HEK293 (cell line): ENCODE measurements at regions not wholly inside any gene's neighbourhood (a gene's known extent, or its start where the extent isn't known, plus 50 kb on each side); places are given as distances from the start of the nearest gene placed in this dataset.

Experiments
- CTCF ChIA-PET: fragments of 350-600 bp; formaldehyde crosslinking; extraction: SDS; loops from one replicate; lab custom pipeline; 2021; ENCODE audit warnings: antibody characterized with exemption; lab: Yijun Ruan, JAX
- POLR2A ChIA-PET: fragments of 300-600 bp; formaldehyde crosslinking; extraction: SDS; loops from one replicate; lab custom pipeline; 2020; ENCODE audit warnings: antibody characterized with exemption, inconsistent platforms; lab: Yijun Ruan, JAX
- H3K27ac ChIP-seq: fragments of 200-500 bp; sonication (Bioruptor generic); 2 replicates; pipeline ENCODE4 v1.5.1; 2014; ENCODE audit warnings: low read depth, low read length, control low read depth, inconsistent platforms; ENCODE audit errors: extremely low read depth
- H3K36me3 ChIP-seq, 2 experiments: fragments of 200-500 bp in 1 of 2; sonication (Bioruptor generic) in 1 of 2; 1 replicate in 1 of 2; 2 replicates in 1 of 2; pipeline ENCODE4 v1.5.1; 2014 to 2017; ENCODE audit warnings: inconsistent platforms in 2 of 2, low read length in 2 of 2; ENCODE audit not compliant: control insufficient read depth in 2 of 2, insufficient read depth in 1 of 2
- H3K4me1 ChIP-seq: fragments of 200-500 bp; sonication (Bioruptor generic); 2 replicates; pipeline ENCODE4 v1.5.1; 2014; ENCODE audit warnings: mild to moderate bottlenecking, low read length, inconsistent platforms; ENCODE audit not compliant: control insufficient read depth, insufficient read depth
- H3K4me3 ChIP-seq: 2 replicates; pipeline ENCODE4 v1.5.1; 2011; ENCODE audit warnings: low read depth, mild to moderate bottlenecking, control low read depth, low read length, moderate library complexity
- H3K9me3 ChIP-seq: fragments of 200-500 bp; sonication (Bioruptor generic); 2 replicates; pipeline ENCODE4 v1.5.1; 2014; ENCODE audit warnings: low read depth, low read length, inconsistent platforms; ENCODE audit not compliant: control insufficient read depth, insufficient read depth
- BCL11A ChIP-seq: fragments of 450-650 bp; formaldehyde crosslinking; IDR thresholded peaks from 2 replicates; pipeline ENCODE4 v1.5.1; 2016; ENCODE audit warnings: low read depth, missing biosample characterization, missing genetic modification characterization
- EGR2 ChIP-seq: fragments of 450-650 bp; formaldehyde crosslinking; IDR thresholded peaks from 2 replicates; pipeline ENCODE4 v1.5.1; 2016; ENCODE audit warnings: low read depth, missing biosample characterization, missing genetic modification characterization
- GLI4 ChIP-seq: fragments of 450-650 bp; formaldehyde crosslinking; IDR thresholded peaks from 2 replicates; pipeline ENCODE4 v1.5.1; 2016; ENCODE audit warnings: missing biosample characterization, missing genetic modification characterization
- HOXD13 ChIP-seq: sonication (generic); formaldehyde crosslinking; IDR thresholded peaks from 2 replicates; pipeline ENCODE4 v1.8.0; 2022; ENCODE audit warnings: missing genetic modification reagents, borderline replicate concordance
- ZEB2 ChIP-seq: fragments of 450-650 bp; formaldehyde crosslinking; IDR thresholded peaks from 2 replicates; pipeline ENCODE4 v1.5.1; 2016; ENCODE audit warnings: missing biosample characterization, missing genetic modification characterization
- ZNF132 ChIP-seq: fragments of 450-650 bp; formaldehyde crosslinking; IDR thresholded peaks from 2 replicates; pipeline ENCODE4 v1.5.1; 2017; ENCODE audit warnings: missing biosample characterization, missing genetic modification characterization, borderline replicate concordance
- ZNF266 ChIP-seq: fragments of 450-650 bp; formaldehyde crosslinking; IDR thresholded peaks from 2 replicates; pipeline ENCODE4 v1.5.1; 2016; ENCODE audit warnings: missing biosample characterization, missing genetic modification characterization, low read depth
- ZNF544 ChIP-seq: fragments of 450-650 bp; formaldehyde crosslinking; IDR thresholded peaks from 2 replicates; pipeline ENCODE4 v1.5.0; 2017; ENCODE audit warnings: missing biosample characterization, missing genetic modification characterization
- ZNF549 ChIP-seq: fragments of 450-650 bp; IDR thresholded peaks from 2 replicates; pipeline ENCODE4 v1.5.1; 2018; ENCODE audit warnings: missing biosample characterization, missing genetic modification characterization, mild to moderate bottlenecking, inconsistent platforms, moderate library complexity
- ZNF654 ChIP-seq: fragments of 450-650 bp; formaldehyde crosslinking; IDR thresholded peaks from 2 replicates; pipeline ENCODE4 v1.5.1; 2016; ENCODE audit warnings: low read depth, missing biosample characterization, missing genetic modification characterization
- ZNF701 ChIP-seq: fragments of 450-650 bp; formaldehyde crosslinking; IDR thresholded peaks from 2 replicates; pipeline ENCODE4 v1.5.1; 2016; ENCODE audit warnings: missing biosample characterization, missing genetic modification characterization
- ZNF830 ChIP-seq: fragments of 450-650 bp; IDR thresholded peaks from 2 replicates; pipeline ENCODE4 v1.5.0; 2018; ENCODE audit warnings: missing biosample characterization, missing genetic modification characterization, low read depth, mild to moderate bottlenecking, moderate library complexity
- ZSCAN30 ChIP-seq: fragments of 450-650 bp; IDR thresholded peaks from 2 replicates; pipeline ENCODE4 v1.5.1; 2018; ENCODE audit warnings: missing biosample characterization, mild to moderate bottlenecking, missing genetic modification characterization, moderate library complexity
- TF ChIP-seq, protein P1 (sequence below): sonication (generic); formaldehyde crosslinking; IDR thresholded peaks from 2 replicates; pipeline ENCODE4 v1.8.1; 2022; ENCODE audit warnings: mild to moderate bottlenecking, moderate library complexity, missing genetic modification reagents
- TF ChIP-seq, protein P2 (sequence below): fragments of 450-650 bp; formaldehyde crosslinking; IDR thresholded peaks from 2 replicates; pipeline ENCODE4 v1.5.1; 2016; ENCODE audit warnings: missing biosample characterization, missing genetic modification characterization
- TF ChIP-seq, protein P3 (sequence below): fragments of 450-650 bp; formaldehyde crosslinking; IDR thresholded peaks from 2 replicates; pipeline ENCODE4 v1.5.1; 2017; ENCODE audit warnings: missing biosample characterization, missing genetic modification characterization
- TF ChIP-seq, protein P4 (sequence below): fragments of 450-650 bp; IDR thresholded peaks from 2 replicates; pipeline ENCODE4 v1.5.1; 2018; ENCODE audit warnings: missing biosample characterization, missing genetic modification characterization
- TF ChIP-seq, protein P5 (sequence below): fragments of 450-650 bp; formaldehyde crosslinking; IDR thresholded peaks from 2 replicates; pipeline ENCODE4 v1.5.1; 2017; ENCODE audit warnings: missing biosample characterization, mild to moderate bottlenecking, missing genetic modification characterization, moderate library complexity

DNA sequence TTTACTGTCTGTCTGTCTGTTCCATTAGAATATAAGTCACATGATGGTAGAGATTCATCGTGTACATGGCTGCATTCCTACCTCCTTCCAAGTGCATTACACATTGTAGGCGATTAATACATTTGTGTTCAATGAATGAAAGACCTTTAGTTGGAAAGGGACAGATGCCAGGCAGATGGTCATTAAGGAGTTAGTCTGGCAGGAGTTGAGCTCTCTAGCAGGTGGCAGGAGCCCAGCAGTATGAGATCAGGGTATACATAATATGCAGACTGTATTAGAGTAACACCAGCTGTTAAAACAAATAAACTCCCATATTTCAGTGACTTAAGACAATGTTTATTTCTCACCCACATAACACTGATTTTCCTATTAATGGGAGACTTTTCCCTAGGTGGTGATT lies 147.7 kb upstream of the LARGE1 start (continued):
- TF ChIP-seq, protein P1, sequence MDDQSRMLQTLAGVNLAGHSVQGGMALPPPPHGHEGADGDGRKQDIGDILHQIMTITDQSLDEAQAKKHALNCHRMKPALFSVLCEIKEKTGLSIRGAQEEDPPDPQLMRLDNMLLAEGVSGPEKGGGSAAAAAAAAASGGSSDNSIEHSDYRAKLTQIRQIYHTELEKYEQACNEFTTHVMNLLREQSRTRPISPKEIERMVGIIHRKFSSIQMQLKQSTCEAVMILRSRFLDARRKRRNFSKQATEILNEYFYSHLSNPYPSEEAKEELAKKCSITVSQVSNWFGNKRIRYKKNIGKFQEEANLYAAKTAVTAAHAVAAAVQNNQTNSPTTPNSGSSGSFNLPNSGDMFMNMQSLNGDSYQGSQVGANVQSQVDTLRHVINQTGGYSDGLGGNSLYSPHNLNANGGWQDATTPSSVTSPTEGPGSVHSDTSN (CRISPR knock-in tag) = no peak
- TF ChIP-seq HOXD13 (CRISPR knock-in tag) (no peak), GLI4 (tag by site-specific recombination) (no peak)
- TF ChIP-seq, protein P2, sequence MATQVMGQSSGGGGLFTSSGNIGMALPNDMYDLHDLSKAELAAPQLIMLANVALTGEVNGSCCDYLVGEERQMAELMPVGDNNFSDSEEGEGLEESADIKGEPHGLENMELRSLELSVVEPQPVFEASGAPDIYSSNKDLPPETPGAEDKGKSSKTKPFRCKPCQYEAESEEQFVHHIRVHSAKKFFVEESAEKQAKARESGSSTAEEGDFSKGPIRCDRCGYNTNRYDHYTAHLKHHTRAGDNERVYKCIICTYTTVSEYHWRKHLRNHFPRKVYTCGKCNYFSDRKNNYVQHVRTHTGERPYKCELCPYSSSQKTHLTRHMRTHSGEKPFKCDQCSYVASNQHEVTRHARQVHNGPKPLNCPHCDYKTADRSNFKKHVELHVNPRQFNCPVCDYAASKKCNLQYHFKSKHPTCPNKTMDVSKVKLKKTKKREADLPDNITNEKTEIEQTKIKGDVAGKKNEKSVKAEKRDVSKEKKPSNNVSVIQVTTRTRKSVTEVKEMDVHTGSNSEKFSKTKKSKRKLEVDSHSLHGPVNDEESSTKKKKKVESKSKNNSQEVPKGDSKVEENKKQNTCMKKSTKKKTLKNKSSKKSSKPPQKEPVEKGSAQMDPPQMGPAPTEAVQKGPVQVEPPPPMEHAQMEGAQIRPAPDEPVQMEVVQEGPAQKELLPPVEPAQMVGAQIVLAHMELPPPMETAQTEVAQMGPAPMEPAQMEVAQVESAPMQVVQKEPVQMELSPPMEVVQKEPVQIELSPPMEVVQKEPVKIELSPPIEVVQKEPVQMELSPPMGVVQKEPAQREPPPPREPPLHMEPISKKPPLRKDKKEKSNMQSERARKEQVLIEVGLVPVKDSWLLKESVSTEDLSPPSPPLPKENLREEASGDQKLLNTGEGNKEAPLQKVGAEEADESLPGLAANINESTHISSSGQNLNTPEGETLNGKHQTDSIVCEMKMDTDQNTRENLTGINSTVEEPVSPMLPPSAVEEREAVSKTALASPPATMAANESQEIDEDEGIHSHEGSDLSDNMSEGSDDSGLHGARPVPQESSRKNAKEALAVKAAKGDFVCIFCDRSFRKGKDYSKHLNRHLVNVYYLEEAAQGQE (tag by site-specific recombination) = no peak
- TF ChIP-seq, protein P3, sequence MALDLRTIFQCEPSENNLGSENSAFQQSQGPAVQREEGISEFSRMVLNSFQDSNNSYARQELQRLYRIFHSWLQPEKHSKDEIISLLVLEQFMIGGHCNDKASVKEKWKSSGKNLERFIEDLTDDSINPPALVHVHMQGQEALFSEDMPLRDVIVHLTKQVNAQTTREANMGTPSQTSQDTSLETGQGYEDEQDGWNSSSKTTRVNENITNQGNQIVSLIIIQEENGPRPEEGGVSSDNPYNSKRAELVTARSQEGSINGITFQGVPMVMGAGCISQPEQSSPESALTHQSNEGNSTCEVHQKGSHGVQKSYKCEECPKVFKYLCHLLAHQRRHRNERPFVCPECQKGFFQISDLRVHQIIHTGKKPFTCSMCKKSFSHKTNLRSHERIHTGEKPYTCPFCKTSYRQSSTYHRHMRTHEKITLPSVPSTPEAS = no peak

DNA sequence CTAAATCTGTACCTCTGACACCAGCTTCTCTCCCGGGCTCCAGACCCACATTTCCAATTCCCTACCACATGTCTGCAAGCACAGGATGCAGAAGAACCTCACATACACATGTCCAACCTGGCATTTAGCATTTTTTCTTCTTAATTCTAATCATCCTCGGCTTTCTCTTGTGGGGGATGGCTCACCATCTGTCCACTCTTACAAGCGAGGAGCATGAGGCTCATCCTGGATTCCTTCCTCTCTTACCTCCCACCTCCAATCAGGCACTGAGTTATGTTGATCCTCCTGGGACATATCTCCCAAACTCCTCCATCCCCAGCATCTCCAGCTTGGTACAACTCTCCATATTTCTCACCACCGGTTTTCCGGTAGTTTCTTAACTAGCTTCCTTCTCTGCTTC lies 149.8 kb upstream of the LARGE1 start:
- CTCF ChIA-PET = interaction anchor here (0.7 kb wide), 1 partner anchor 550 kb away, joined by 3 read pairs; no protein-coding TSS in a partner anchor
- no peak overlapping the region for H3K27ac ChIP-seq
- H3K9me3 ChIP-seq = no peaks in the 10 kb centered on the region
- no peaks in the 10 kb centered on the region for H3K36me3 ChIP-seq
- TF ChIP-seq ZNF549 (no peak), ZEB2 (tag by site-specific recombination) (no peak), ZNF266 (tag by site-specific recombination) (no peak), BCL11A (tag by site-specific recombination) (no peak), ZNF132 (tag by site-specific recombination) (no peak), ZNF830 (tag by site-specific recombination) (no peak), ZNF701 (tag by site-specific recombination) (no peak), ZNF654 (tag by site-specific recombination) (no peak), ZSCAN30 (tag by site-specific recombination) (no peak), EGR2 (tag by site-specific recombination) (no peak), ZNF544 (tag by site-specific recombination) (no peak)
- TF ChIP-seq, protein P4, sequence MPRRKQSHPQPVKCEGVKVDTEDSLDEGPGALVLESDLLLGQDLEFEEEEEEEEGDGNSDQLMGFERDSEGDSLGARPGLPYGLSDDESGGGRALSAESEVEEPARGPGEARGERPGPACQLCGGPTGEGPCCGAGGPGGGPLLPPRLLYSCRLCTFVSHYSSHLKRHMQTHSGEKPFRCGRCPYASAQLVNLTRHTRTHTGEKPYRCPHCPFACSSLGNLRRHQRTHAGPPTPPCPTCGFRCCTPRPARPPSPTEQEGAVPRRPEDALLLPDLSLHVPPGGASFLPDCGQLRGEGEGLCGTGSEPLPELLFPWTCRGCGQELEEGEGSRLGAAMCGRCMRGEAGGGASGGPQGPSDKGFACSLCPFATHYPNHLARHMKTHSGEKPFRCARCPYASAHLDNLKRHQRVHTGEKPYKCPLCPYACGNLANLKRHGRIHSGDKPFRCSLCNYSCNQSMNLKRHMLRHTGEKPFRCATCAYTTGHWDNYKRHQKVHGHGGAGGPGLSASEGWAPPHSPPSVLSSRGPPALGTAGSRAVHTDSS = no peak
- TF ChIP-seq, protein P5, sequence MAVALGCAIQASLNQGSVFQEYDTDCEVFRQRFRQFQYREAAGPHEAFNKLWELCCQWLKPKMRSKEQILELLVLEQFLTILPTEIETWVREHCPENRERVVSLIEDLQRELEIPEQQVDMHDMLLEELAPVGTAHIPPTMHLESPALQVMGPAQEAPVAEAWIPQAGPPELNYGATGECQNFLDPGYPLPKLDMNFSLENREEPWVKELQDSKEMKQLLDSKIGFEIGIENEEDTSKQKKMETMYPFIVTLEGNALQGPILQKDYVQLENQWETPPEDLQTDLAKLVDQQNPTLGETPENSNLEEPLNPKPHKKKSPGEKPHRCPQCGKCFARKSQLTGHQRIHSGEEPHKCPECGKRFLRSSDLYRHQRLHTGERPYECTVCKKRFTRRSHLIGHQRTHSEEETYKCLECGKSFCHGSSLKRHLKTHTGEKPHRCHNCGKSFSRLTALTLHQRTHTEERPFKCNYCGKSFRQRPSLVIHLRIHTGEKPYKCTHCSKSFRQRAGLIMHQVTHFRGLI = no peak
- H3K4me3 ChIP-seq = no peak overlapping the region
- no peaks in the 10 kb centered on the region for H3K4me1 ChIP-seq
- POLR2A ChIA-PET = no interaction called here
